Panc1 (cell line): ENCODE measurements at regions not wholly inside any gene's neighbourhood (a gene's known extent, or its start where the extent isn't known, plus 50 kb on each side); places are given as distances from the start of the nearest gene placed in this dataset.

Experiments
- POLR2AphosphoS5 ChIP-seq: IDR thresholded peaks from 2 replicates; pipeline ENCODE4 v1.6.1; 2012; ENCODE audit warnings: mild to moderate bottlenecking, low read depth, low read length, moderate library complexity
- TF ChIP-seq, protein P1 (sequence below): fragments of 450-650 bp; IDR thresholded peaks from 2 replicates; pipeline ENCODE4 v1.5.1; 2017; ENCODE audit warnings: mild to moderate bottlenecking

DNA sequence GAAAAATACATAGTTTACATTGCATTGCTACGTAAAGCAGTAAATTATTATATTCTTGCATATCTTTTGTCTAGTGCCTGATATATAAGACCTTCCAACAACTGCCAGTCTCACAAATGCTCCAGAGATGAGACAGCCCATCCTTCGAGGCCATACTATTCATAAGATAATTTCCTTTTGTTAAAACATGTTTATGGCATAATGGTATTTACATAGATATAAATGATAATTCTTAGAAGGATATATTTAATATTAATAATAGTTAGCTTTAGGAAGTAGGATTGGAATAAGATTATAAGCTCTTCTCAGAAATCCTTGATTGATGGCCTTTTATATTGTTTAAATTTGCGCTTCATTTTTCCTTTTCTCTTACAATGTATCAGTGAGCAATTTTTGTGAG lies 1410.1 kb upstream of the MIR17HG start:
- TF ChIP-seq, protein P1, sequence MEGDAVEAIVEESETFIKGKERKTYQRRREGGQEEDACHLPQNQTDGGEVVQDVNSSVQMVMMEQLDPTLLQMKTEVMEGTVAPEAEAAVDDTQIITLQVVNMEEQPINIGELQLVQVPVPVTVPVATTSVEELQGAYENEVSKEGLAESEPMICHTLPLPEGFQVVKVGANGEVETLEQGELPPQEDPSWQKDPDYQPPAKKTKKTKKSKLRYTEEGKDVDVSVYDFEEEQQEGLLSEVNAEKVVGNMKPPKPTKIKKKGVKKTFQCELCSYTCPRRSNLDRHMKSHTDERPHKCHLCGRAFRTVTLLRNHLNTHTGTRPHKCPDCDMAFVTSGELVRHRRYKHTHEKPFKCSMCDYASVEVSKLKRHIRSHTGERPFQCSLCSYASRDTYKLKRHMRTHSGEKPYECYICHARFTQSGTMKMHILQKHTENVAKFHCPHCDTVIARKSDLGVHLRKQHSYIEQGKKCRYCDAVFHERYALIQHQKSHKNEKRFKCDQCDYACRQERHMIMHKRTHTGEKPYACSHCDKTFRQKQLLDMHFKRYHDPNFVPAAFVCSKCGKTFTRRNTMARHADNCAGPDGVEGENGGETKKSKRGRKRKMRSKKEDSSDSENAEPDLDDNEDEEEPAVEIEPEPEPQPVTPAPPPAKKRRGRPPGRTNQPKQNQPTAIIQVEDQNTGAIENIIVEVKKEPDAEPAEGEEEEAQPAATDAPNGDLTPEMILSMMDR = no peak
- TF ChIP-seq POLR2AphosphoS5 = no peak
